Breast epithelium (tissue), 3 donors: ENCODE measurements at regions not wholly inside any gene's neighbourhood (a gene's known extent, or its start where the extent isn't known, plus 50 kb on each side); places are given as distances from the start of the nearest gene placed in this dataset.

Source experiments
- CTCF ChIP-seq, 3 donors: fragments of 450-650 bp; IDR thresholded peaks; one replicate each; pipeline ENCODE4 v1.5.1; 2016 to 2017; ENCODE audit warnings: antibody characterized with exemption in 3 of 3, mild to moderate bottlenecking in 3 of 3, moderate library complexity in 3 of 3
- POLR2AphosphoS5 ChIP-seq, 3 donors: sonication (generic); formaldehyde crosslinking; IDR thresholded peaks; one replicate each; pipeline ENCODE4 v1.6.1; 2017; ENCODE audit warnings: antibody characterized with exemption in 3 of 3

GRCh38 chr18:21968338-21968737, 201.1 kb upstream of the GATA6 start:
- TF ChIP-seq CTCF (IDR thresholded peaks at IDR 0.05) (no peak), POLR2AphosphoS5 (IDR thresholded peaks at IDR 0.05) (no peak)
